ENCODE measurements at regions not wholly inside any gene's neighbourhood (a gene's known extent, or its start where the extent isn't known, plus 50 kb on each side); places are given as distances from the start of the nearest gene placed in this dataset.

- TF ChIP-seq POLR2A (IDR thresholded peaks at IDR 0.05) = no peak
- no peak for TF ChIP-seq CTCF (IDR thresholded peaks at IDR 0.05 in 4 of 5, conservative IDR thresholded peaks at IDR 0.05 in 1 of 5)
Measured at GRCh38 chrX:150199803-150200202, 163.3 kb upstream of the MAMLD1 start.

Data from gastrocnemius medialis (tissue), 4 donors.